CD8-positive, alpha-beta memory T cell (primary cell): ENCODE measurements at regions not wholly inside any gene's neighbourhood (a gene's known extent, or its start where the extent isn't known, plus 50 kb on each side); places are given as distances from the start of the nearest gene placed in this dataset.

Experiments used
- CTCF ChIA-PET: fragments of 350-600 bp; sonication (Branson Sonifier 250); formaldehyde crosslinking; loops from one replicate; lab custom pipeline; 2021; ENCODE audit warnings: antibody characterized with exemption; lab: Charles Lee
- POLR2A ChIA-PET: fragments of 350-600 bp; sonication (Branson Sonifier 250); formaldehyde crosslinking; loops from one replicate; lab custom pipeline; 2021; ENCODE audit warnings: antibody characterized with exemption; lab: Charles Lee
- DNase-seq, 5 donors: peaks; one replicate each; pipeline versions ENCODE4 v3.0.0 to v3.0.0-alpha.2; 2020 to 2022; ENCODE audit warnings: mixed read lengths in 1 of 5
- H3K27ac ChIP-seq: one replicate; pipeline ENCODE4 v1.7.0; 2013; ENCODE audit warnings: low read depth, mild to moderate bottlenecking, low read length, moderate library complexity
- H3K27me3 ChIP-seq: 2 replicates; pipeline ENCODE4 v1.7.0; 2013; ENCODE audit warnings: low read length, mild to moderate bottlenecking; ENCODE audit not compliant: insufficient read depth, poor library complexity, severe bottlenecking
- H3K36me3 ChIP-seq: 2 replicates; pipeline ENCODE4 v1.7.0; 2013; ENCODE audit warnings: mild to moderate bottlenecking, low read length, moderate library complexity; ENCODE audit not compliant: insufficient read depth
- H3K4me1 ChIP-seq: 2 replicates; pipeline ENCODE4 v1.7.0; 2013; ENCODE audit warnings: mild to moderate bottlenecking, low read length, moderate library complexity; ENCODE audit not compliant: insufficient read depth
- H3K4me3 ChIP-seq: 2 replicates; pipeline ENCODE4 v1.7.0; 2013; ENCODE audit warnings: mild to moderate bottlenecking, low read length
- H3K9me3 ChIP-seq: 2 replicates; pipeline ENCODE4 v1.7.0; 2013; ENCODE audit warnings: mild to moderate bottlenecking, low read length
- H3K27ac Mint-ChIP-seq, 8 donors: one replicate each; pipeline ENCODE4 v1.8.0; 2020 to 2021; ENCODE audit warnings: mixed read lengths in 8 of 8, mild to moderate bottlenecking in 6 of 8, inconsistent platforms in 3 of 8, moderate library complexity in 3 of 8
- H3K27me3 Mint-ChIP-seq, 2 donors: one replicate each; pipeline ENCODE4 v1.8.0; 2020 to 2021; ENCODE audit warnings: mixed read lengths in 2 of 2, mild to moderate bottlenecking in 1 of 2, moderate library complexity in 1 of 2
- H3K36me3 Mint-ChIP-seq, 3 donors: one replicate each; pipeline ENCODE4 v1.8.0; 2020 to 2021; ENCODE audit warnings: mixed read lengths in 3 of 3, inconsistent platforms in 1 of 3, mild to moderate bottlenecking in 1 of 3
- H3K4me1 Mint-ChIP-seq, 3 donors: one replicate each; pipeline ENCODE4 v1.8.0; 2020 to 2021; ENCODE audit warnings: mixed read lengths in 3 of 3, inconsistent platforms in 1 of 3, mild to moderate bottlenecking in 1 of 3
- H3K4me3 Mint-ChIP-seq, 7 donors: one replicate each; pipeline ENCODE4 v1.8.0; 2020 to 2021; ENCODE audit warnings: mixed read lengths in 7 of 7, mild to moderate bottlenecking in 6 of 7, moderate library complexity in 4 of 7, inconsistent platforms in 2 of 7
- H3K9me3 Mint-ChIP-seq, 5 donors: one replicate each; pipeline ENCODE4 v1.8.0; 2020 to 2022; ENCODE audit warnings: mixed read lengths in 5 of 5, mild to moderate bottlenecking in 3 of 5, moderate library complexity in 2 of 5, inconsistent platforms in 1 of 5

DNA sequence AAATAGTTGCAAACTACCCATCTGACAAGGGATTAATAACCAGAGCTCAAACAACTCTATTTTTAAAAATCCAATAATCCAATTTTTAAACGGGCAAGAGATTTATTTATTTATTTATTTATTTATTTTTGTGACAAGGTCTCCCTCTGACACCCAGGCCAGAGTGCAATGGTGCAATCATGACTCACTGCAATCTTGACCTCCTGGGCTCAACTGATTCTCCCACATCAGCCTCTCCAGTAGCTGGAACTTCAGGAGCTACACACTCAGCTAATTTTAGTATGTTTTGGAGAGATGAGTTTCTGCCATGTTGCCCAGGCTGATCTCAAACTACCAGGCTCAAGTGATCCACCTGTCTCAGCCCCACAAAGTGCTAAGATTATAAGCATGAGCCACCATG is 267.2 kb upstream of the BLID start:
- Mint-ChIP-seq H3K9me3 (peaks cover under 1 to 21% (median 7%) of the 10 kb centered on the region in 5 donors), H3K27ac (no peak overlapping the region), H3K4me3 (no peak overlapping the region), H3K4me1 (no peaks in the 10 kb centered on the region), H3K27me3 (no peaks in the 10 kb centered on the region), H3K36me3 (no peaks in the 10 kb centered on the region)
- POLR2A ChIA-PET, result no interaction called here
- H3K27ac ChIP-seq, result no peak overlapping the region
- H3K4me1 ChIP-seq, result no peaks in the 10 kb centered on the region
- no peaks in the 10 kb centered on the region for H3K36me3 ChIP-seq
- H3K9me3 ChIP-seq, result no peaks in the 10 kb centered on the region
- CTCF ChIA-PET, result no interaction called here
- no peaks in the 10 kb centered on the region for H3K27me3 ChIP-seq
- no peak overlapping the region for H3K4me3 ChIP-seq
- DNase-seq, result no peak

GRCh38 chr11:122375687-122376399 is 259.8 kb upstream of the BLID start:
- H3K36me3 Mint-ChIP-seq, result no peaks in the 10 kb centered on the region
- H3K4me1 ChIP-seq, result no peaks in the 10 kb centered on the region
- H3K4me3 Mint-ChIP-seq, result no peak overlapping the region
- H3K9me3 ChIP-seq, result no peaks in the 10 kb centered on the region
- H3K4me3 ChIP-seq, result no peak overlapping the region
- ChIA-PET CTCF (no interaction called here), POLR2A (no interaction called here)
- H3K9me3 Mint-ChIP-seq, result peaks cover 2 to 29% (median 4%) of the 10 kb centered on the region in 5 donors
- no peaks in the 10 kb centered on the region for H3K27me3 ChIP-seq
- no peaks in the 10 kb centered on the region for H3K36me3 ChIP-seq
- H3K4me1 Mint-ChIP-seq, result no peaks in the 10 kb centered on the region
- H3K27ac Mint-ChIP-seq, result no peak overlapping the region
- H3K27me3 Mint-ChIP-seq, result peaks cover 1 to 6% of the 10 kb centered on the region in 2 donors
- no peak for DNase-seq
- H3K27ac ChIP-seq, result no peak overlapping the region

DNA sequence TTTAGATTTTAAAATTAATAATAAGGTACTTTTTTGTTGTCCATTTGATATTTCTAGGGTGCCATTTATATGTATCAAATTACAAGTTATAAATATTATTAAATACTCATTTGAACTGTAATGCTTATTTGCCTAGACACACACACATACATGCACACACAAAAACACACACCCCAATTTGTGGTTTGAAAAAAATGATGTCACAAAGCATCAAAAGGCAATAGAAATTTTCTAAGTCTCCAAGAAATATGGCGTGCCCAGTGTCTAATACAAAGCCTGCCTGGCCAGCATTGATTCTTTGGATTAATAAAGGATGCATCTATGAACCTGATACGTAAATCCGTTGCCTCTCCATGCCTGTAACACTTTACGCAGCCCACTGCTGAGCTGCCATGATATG is 252.8 kb upstream of the BLID start:
- no peaks in the 10 kb centered on the region for H3K9me3 ChIP-seq
- Mint-ChIP-seq H3K4me3 (no peak overlapping the region), H3K27me3 (no peaks in the 10 kb centered on the region), H3K27ac (no peak overlapping the region), H3K36me3 (no peaks in the 10 kb centered on the region), H3K4me1 (no peaks in the 10 kb centered on the region), H3K9me3 (peaks cover 0 to 2% (median 0%) of the 10 kb centered on the region in 5 donors)
- no peak overlapping the region for H3K4me3 ChIP-seq
- no peak for DNase-seq
- CTCF ChIA-PET, result no interaction called here
- POLR2A ChIA-PET, result no interaction called here
- H3K27me3 ChIP-seq, result no peaks in the 10 kb centered on the region
- H3K36me3 ChIP-seq, result no peaks in the 10 kb centered on the region
- no peak overlapping the region for H3K27ac ChIP-seq
- H3K4me1 ChIP-seq, result no peaks in the 10 kb centered on the region

- Histone ChIP-seq H3K4me3 (no peak overlapping the region), H3K9me3 (no peaks in the 10 kb centered on the region), H3K27me3 (no peaks in the 10 kb centered on the region), H3K27ac (no peak overlapping the region), H3K4me1 (no peaks in the 10 kb centered on the region), H3K36me3 (no peaks in the 10 kb centered on the region)
- POLR2A ChIA-PET, result no interaction called here
- Mint-ChIP-seq H3K27me3 (no peaks in the 10 kb centered on the region), H3K9me3 (peaks cover 0 to 2% (median 0%) of the 10 kb centered on the region in 5 donors), H3K4me3 (no peak overlapping the region), H3K4me1 (no peaks in the 10 kb centered on the region), H3K36me3 (no peaks in the 10 kb centered on the region), H3K27ac (no peak overlapping the region)
- CTCF ChIA-PET, result interaction anchor here (1.2 kb wide), 1 partner anchor 10 kb away, joined by 3 read pairs; no protein-coding TSS in a partner anchor
- no peak for DNase-seq
These were observed 251.8 kb upstream of the BLID start for GRCh38 chr11:122367809-122368231.

- no peaks in the 10 kb centered on the region for H3K9me3 ChIP-seq
- Mint-ChIP-seq H3K4me3 (no peak overlapping the region), H3K27me3 (no peaks in the 10 kb centered on the region), H3K27ac (peak overlapping the region in 1 of 8 donors; percentile 55), H3K36me3 (no peaks in the 10 kb centered on the region), H3K9me3 (peaks cover 0 to 2% (median 0%) of the 10 kb centered on the region in 5 donors), H3K4me1 (no peaks in the 10 kb centered on the region)
- POLR2A ChIA-PET, result no interaction called here
- H3K4me3 ChIP-seq, result no peak overlapping the region
- H3K27me3 ChIP-seq, result no peaks in the 10 kb centered on the region
- H3K4me1 ChIP-seq, result no peaks in the 10 kb centered on the region
- no peaks in the 10 kb centered on the region for H3K36me3 ChIP-seq
- no peak for DNase-seq
- CTCF ChIA-PET, result no interaction called here
- no peak overlapping the region for H3K27ac ChIP-seq
These were observed 249.8 kb upstream of the BLID start for GRCh38 chr11:122365610-122366360.

- Histone ChIP-seq H3K27ac (no peak overlapping the region), H3K9me3 (no peaks in the 10 kb centered on the region), H3K4me1 (no peaks in the 10 kb centered on the region), H3K36me3 (no peaks in the 10 kb centered on the region), H3K27me3 (no peaks in the 10 kb centered on the region), H3K4me3 (no peak overlapping the region)
- POLR2A ChIA-PET, result no interaction called here
- Mint-ChIP-seq H3K4me3 (no peak overlapping the region), H3K27ac (no peak overlapping the region), H3K9me3 (peaks cover 0 to 2% (median 0%) of the 10 kb centered on the region in 5 donors), H3K36me3 (no peaks in the 10 kb centered on the region), H3K4me1 (no peaks in the 10 kb centered on the region), H3K27me3 (no peaks in the 10 kb centered on the region)
- DNase-seq, result no peak
- CTCF ChIA-PET, result no interaction called here
These were observed 247.3 kb upstream of the BLID start for GRCh38 chr11:122363296-122363695.

- Mint-ChIP-seq H3K27me3 (no peaks in the 10 kb centered on the region), H3K9me3 (peaks cover 0 to 2% (median 0%) of the 10 kb centered on the region in 5 donors), H3K4me3 (no peak overlapping the region), H3K4me1 (no peaks in the 10 kb centered on the region), H3K36me3 (no peaks in the 10 kb centered on the region), H3K27ac (no peak overlapping the region)
- no peak overlapping the region for H3K4me3 ChIP-seq
- H3K4me1 ChIP-seq, result no peaks in the 10 kb centered on the region
- H3K36me3 ChIP-seq, result no peaks in the 10 kb centered on the region
- H3K9me3 ChIP-seq, result no peaks in the 10 kb centered on the region
- no peak overlapping the region for H3K27ac ChIP-seq
- ChIA-PET POLR2A (no interaction called here), CTCF (no interaction called here)
- no peaks in the 10 kb centered on the region for H3K27me3 ChIP-seq
- no peak for DNase-seq
These were observed 246.4 kb upstream of the BLID start for GRCh38 chr11:122362381-122362780.

- Histone ChIP-seq H3K4me3 (no peak overlapping the region), H3K27ac (no peak overlapping the region), H3K27me3 (no peaks in the 10 kb centered on the region), H3K36me3 (no peaks in the 10 kb centered on the region), H3K9me3 (no peaks in the 10 kb centered on the region), H3K4me1 (no peaks in the 10 kb centered on the region)
- H3K36me3 Mint-ChIP-seq, result no peaks in the 10 kb centered on the region
- no peak overlapping the region for H3K27ac Mint-ChIP-seq
- H3K9me3 Mint-ChIP-seq, result peaks cover 0 to 3% (median under 1%) of the 10 kb centered on the region in 5 donors
- no peak overlapping the region for H3K4me3 Mint-ChIP-seq
- H3K27me3 Mint-ChIP-seq, result no peaks in the 10 kb centered on the region
- CTCF ChIA-PET, result no interaction called here
- POLR2A ChIA-PET, result no interaction called here
- no peak for DNase-seq
- H3K4me1 Mint-ChIP-seq, result no peaks in the 10 kb centered on the region
These were observed 244.9 kb upstream of the BLID start for GRCh38 chr11:122360875-122361274.
